SIG-M5 treated with dmso at 0.1 percent for 504 hours (cell line): ENCODE measurements at regions not wholly inside any gene's neighbourhood (a gene's known extent, or its start where the extent isn't known, plus 50 kb on each side); places are given as distances from the start of the nearest gene placed in this dataset.
"Not testable (repeated sequence)": the region's sequence is repeated elsewhere in the genome, so short reads cannot be mapped to it uniquely, and the experiment has no call there.

Experiments
- DNase-seq: peaks from one replicate; lab custom pipeline; 2025; ENCODE audit not compliant: unreplicated experiment; lab: John Stamatoyannopoulos, UW

DNA sequence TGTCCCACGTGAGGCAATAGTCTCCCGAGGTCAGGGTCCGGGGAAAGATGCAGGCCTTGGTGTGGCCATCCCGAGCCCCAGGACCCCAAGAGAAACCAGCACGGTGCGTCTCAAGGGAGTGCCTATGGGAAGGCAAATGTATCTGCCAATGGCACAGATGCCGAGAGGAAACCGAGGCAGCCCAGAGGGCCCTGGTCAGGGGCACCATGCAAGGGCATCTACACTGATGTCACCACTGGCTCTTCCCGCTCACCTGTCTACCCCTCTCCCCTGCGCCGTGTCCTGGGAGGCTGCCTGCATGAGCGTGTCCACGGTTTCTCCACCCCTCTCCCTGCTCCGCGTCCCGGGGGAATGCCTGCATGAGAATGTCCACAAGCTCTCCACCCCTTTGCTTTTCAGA lies 1318.8 kb downstream of the TBC1D22A start:
- no peak for DNase-seq

GRCh38 chr22:48080316-48081165 lies 1318.1 kb downstream of the TBC1D22A start:
- DNase-seq, result no peak

DNA sequence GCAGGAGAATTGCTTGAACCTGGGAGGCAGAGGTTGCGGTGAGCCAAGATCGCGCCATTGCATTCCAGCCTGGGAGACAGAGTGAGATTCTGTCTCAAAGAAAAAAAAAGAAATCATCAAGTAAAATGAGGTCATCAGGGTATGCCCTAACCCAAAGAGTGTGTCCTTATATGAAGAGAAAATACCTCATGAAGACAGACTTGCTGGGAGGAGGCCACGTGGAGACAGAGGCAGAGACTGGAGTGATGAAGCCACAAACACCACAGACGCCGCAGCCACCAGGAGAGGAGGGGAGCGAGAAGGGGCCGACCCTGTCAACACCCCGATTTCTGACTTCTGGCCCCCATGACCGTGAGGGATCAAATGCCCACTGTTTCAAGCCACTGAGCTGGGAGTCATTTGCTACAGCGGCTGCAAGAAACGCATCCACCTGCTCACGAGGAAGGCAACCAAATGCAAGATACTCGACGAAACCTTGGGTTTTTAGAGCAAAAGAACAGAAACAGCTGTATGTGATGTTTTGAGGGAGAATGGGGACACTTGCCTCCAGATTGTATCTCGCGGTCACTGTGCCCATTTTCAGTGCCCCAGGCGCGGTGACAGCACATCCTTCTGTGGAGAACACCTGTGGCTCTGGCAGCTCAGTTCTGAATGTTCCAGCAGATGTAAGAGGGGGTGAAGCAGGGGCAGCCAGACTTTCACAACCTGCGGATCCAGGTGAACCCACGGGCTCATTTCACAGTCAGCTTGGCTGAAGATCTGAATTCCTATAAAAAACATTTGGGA lies 1317.2 kb downstream of the TBC1D22A start:
- no peak for DNase-seq

DNA sequence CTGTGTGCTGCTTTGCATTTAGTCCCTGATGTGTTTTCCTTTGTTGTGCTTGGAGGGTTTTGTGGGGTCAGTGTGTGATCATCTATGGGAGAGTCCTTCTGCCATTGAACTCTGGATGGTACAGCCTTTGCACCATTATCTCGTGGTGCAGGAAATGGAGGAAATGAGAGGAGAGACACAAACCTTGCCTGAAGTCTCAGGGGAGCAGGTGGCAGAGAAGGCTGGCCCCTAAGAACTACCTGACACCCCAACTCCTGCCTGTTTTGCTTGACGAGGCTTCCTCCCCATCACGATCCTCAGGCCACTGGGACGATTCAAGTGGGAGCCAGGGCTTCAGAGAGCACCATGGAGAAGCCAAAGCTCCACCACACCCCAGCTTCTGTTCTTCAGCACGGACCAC lies 1316.4 kb downstream of the TBC1D22A start:
- DNase-seq, result no peak

GRCh38 chr22:48077699-48078098 lies 1315.2 kb downstream of the TBC1D22A start:
- no peak for DNase-seq

DNA sequence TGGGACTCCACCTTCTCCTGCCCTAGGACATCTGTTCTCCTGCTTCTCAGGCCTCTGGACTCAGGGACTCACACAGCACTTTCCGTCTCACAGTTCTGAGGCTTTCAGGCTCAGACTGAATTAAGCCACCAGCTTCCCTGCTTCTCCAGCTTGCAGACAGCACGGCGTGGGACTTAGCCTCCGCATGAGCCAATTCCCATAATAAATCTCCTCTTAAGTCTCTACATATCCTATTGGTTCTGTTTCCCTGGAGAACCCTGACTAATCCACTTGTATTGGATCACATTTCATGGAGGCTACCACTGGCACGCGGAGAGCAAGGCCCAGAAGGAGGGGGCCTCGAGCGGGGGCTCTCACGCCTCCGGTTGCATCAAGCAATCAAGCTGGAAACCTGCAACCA lies 1313.6 kb downstream of the TBC1D22A start:
- no peak for DNase-seq

DNA sequence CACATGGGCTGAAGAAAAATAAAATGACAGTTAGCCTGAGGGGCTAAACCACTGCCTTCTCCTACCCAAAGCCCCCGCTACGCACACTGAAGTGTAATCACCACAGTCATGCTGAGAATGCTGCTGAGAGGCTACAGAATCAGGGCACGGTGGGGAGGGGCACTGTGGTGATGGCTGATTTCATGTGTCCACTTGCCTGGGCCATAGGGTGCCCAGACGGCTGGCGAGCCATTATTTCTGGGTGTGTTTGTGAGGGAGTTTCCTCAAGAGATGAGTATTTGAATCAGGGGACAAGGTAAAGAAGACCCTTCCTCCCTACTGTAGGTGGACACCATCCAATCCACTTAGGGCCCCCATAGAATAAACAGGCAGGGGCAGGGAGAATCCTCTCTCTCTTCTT lies 1313.2 kb downstream of the TBC1D22A start:
- no peak for DNase-seq

DNA sequence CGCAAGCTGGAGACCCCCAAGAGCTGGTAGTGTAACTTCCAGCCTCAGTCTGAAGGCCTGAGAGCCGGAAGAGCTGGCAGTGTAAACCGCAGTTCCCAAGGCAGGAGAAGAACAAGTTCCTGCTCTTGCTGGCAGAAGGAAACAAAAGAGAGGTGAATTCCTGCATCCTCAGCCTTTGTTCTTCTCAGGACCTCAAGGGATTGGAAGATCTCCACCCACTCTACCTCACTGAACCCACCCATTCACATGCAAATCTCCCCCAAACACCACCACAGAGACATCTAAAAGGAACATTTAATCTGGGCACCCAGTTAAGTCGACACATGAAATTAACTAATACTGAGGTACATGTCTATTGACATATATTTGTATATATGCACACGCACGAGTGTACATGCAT lies 1310.3 kb downstream of the TBC1D22A start:
- DNase-seq, result no peak

GRCh38 chr22:48071828-48072227 lies 1309.4 kb downstream of the TBC1D22A start:
- DNase-seq, result no peak

- DNase-seq, result no peak
These were observed 1308.9 kb downstream of the TBC1D22A start for GRCh38 chr22:48071305-48071704.

- DNase-seq, result no peak
These were observed 1308.3 kb downstream of the TBC1D22A start for GRCh38 chr22:48070760-48071159.

DNA sequence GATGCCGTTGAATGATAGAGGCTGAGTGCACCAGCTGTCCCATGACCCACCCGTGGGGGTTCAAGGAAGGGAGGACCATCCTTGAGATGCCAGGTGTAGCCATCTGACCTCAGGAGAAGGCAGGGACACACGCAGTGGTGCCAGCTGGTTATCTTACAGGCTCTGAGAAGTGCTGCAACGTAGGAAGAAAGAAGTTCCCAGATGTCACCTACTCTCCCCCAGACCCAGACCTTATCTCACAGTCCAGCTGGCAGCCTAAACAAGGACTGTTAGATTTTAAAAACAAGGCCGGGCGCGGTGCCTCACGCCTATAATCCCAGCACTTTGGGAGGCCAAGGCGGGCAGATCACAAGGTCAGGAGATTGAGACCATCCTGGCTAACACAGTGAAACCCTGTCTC lies 1307.6 kb downstream of the TBC1D22A start:
- DNase-seq, result no peak

DNA sequence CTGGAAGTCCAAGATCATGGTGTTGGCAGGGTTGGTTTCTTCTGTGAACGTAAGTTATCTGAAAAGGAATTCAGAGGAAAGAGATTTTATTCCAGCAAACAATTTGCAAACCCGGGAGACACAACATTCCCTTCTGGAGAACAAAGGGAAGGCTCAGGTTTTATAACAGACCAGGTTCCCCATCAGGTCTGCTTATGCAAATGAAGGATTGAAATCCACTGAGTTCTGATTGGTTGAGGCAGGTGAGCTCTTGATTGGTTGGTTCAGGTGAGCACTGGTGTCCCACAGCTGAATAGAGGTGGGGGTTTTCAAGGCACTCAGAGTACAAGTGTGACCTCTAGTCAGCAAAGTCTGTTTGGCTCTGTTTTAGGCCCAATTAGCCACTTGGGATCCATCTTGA lies 1306.8 kb downstream of the TBC1D22A start:
- DNase-seq, result no peak

DNA sequence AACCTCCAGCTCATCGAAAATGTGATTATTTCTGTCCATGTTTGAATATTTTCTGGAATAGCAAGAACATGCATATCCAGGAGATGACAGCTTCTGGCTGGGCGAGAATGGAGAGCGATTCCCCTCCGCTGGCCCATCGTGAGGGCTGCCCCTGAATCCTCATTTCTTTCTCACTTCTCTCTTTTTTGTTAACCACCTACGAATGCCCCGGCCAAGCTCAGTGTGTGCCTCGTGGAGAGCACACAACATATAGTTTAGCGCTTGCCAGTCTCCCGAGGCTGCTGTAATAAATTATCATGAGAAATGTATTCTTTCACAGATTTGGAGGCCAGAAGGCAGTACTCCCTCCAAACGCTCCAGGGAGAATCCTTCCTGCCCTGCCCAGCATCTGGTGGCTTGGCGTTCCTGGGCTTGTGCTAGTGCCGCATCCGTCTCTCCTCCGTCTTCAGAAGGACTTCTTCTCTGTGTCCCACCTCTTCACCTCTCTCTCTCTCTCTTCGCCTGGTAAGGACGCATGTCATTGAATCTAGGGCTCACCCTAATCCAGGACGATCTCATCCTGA lies 1306.0 kb downstream of the TBC1D22A start:
- no peak for DNase-seq

- no peak for DNase-seq
These were observed 1303.4 kb downstream of the TBC1D22A start for GRCh38 chr22:48065892-48066291.

DNA sequence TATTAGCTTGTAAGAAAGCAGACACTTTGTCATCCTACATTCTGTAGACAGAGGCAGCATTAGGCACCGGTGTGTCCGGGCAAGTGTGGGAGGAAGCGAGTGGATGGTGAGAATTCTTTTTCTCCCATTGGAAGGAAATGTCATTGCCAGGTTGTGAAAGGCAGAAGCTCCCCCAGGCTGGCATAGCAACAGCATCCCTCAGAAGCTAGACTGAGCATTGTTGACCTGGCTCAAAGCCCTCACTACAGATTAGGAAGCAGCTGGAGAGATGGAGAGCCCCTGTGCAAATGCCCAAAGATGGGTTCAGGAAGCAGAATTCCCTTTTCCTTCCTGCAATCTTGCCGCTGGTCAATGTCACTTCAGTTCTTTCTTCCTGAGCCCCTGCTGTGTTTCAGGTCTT lies 1299.3 kb downstream of the TBC1D22A start:
- no peak for DNase-seq

DNA sequence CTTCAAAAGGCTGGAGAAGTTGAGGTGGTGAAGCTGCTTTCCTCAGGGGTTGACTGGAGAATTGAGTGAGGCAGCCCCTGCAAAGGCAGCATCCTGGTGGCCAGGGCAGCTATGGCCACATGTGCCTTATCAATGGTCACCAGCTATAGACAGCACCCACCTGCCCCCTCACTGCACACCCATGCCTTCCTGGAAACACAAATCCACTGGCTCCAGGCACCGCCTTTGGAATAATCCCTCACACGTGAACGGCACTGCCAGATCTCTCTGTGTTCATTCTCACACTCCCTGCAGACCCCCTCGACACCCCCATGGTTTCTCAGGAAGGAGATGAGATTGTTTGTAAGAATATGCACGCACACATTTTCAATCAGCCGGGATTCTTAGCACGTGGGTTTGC lies 1297.8 kb downstream of the TBC1D22A start:
- DNase-seq, result no peak

DNA sequence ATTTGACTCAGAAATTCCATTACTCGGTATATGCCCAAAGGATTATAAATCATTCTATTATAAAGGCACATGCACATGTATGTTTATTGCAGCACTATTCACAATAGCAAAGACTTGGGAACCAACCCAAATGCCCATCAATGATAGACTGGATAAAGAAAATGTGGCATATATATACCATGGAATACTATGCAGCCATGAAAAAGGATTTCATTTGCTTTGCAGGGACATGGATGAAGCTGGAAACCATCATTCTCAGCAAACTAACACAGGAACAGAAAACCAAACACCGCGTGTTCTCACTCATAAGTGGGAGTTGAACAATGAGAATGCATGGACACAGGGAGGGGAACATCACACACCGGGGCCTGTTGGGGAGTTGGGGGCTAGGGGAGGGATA lies 1297.1 kb downstream of the TBC1D22A start:
- DNase-seq, result not testable (repeated sequence)

DNA sequence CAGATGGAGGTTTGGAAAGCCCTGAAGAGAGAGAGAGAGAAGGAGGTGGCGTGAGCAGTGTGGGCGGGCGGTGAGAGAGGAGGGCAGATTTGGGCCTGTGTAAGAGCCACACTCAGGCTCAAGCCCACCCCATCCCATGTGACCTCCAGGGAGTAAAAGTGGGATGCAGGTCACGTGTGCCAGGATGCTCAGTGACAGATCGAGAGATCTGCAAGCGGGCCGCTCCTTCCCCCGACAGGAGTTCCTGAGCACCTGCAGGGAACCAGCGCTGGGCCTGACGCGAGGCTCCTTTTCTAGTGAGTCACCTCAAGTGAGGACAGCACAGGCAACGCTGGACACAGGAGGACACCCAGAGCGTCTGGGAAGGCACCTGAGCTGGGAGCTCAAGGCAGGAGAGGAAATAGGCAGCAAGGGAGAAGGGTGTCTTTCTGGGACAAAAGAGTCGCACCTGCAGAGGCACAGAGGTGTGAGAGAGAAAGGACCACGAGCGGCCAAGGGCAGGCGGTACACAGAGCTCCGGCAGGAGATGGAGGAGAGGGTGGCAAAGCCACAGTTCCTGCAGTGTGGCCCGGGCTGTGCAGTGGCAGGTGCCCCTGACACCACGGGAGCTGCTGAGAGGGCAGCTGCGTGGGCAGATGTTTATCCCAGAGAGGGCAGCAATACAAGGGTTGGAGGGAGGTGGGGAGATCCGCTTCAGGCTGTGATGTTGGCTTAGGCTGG lies 1294.8 kb downstream of the TBC1D22A start:
- DNase-seq, result no peak

GRCh38 chr22:48055827-48056226 lies 1293.4 kb downstream of the TBC1D22A start:
- no peak for DNase-seq

DNA sequence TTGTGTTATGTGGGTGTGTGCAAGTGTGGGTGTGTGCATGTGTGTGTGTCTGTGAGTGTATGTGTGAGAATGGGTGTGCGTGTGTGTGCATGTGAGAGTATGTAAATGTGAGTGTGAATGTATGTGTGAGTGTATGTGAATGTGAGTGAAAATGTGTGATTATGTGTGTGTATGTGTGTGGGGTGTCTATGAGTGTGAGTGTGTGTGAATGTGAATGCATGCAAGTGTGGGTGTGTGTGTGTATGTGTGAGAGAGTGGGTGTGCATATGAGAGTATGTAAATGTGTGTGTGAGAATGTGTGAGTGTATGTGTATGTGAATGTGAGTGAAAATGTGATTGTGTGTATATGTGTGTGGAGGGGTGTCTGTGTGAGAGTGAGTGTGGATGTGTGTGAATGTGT lies 1292.7 kb downstream of the TBC1D22A start:
- no peak for DNase-seq
